Activated T-cell treated with anti-CD3 and anti-CD28 coated beads, Interleukin-2, amount 50 U/mL, for 72 hours (primary cell): ENCODE measurements at regions not wholly inside any gene's neighbourhood (a gene's known extent, or its start where the extent isn't known, plus 50 kb on each side); places are given as distances from the start of the nearest gene placed in this dataset.
"Not testable (repeated sequence)": the region's sequence is repeated elsewhere in the genome, so short reads cannot be mapped to it uniquely, and the experiment has no call there.

ENCODE experiments used
- ATAC-seq, 2 donors: fragments of 150-1000 bp; cut with Tn5 transposase; replicated peaks in 1 of 2; 2 replicates each; pipeline ENCODE4 v1.10.0; 2021; ENCODE audit warnings: moderate library complexity in 2 of 2, mild to moderate bottlenecking in 1 of 2
- DNase-seq, 2 donors: peaks; one replicate each; pipeline ENCODE4 v3.0.0; 2021 to 2022; ENCODE audit warnings: mixed read lengths in 1 of 2
- H3K27ac Mint-ChIP-seq: one replicate; pipeline ENCODE4 v1.8.0; 2022; ENCODE audit warnings: mild to moderate bottlenecking, moderate library complexity, mixed read lengths
- H3K27me3 Mint-ChIP-seq: one replicate; pipeline ENCODE4 v1.8.0; 2022; ENCODE audit warnings: low read depth, mixed read lengths
- H3K36me3 Mint-ChIP-seq, 2 donors: one replicate each; pipeline ENCODE4 v1.8.0; 2022; ENCODE audit warnings: mixed read lengths in 2 of 2, mild to moderate bottlenecking in 1 of 2; ENCODE audit not compliant: insufficient read depth in 2 of 2
- H3K4me1 Mint-ChIP-seq: one replicate; pipeline ENCODE4 v1.8.0; 2022; ENCODE audit warnings: low read depth, mixed read lengths
- H3K4me3 Mint-ChIP-seq, 2 donors: one replicate each; pipeline ENCODE4 v1.8.0; 2022; ENCODE audit warnings: mild to moderate bottlenecking in 2 of 2, mixed read lengths in 2 of 2, moderate library complexity in 2 of 2
- H3K9me3 Mint-ChIP-seq, 2 donors: one replicate each; pipeline ENCODE4 v1.8.0; 2022; ENCODE audit warnings: mixed read lengths in 2 of 2

GRCh38 chr7:13797545-13797944, 191.9 kb downstream of the ETV1 start:
- Mint-ChIP-seq H3K4me3 (no peak overlapping the region), H3K36me3 (no peaks in the 10 kb centered on the region), H3K4me1 (no peaks in the 10 kb centered on the region), H3K9me3 (peaks cover 1 to 2% of the 10 kb centered on the region in 2 donors), H3K27me3 (no peaks in the 10 kb centered on the region), H3K27ac (no peak overlapping the region)
- DNase-seq (no peak), ATAC-seq (no peak)

GRCh38 chr7:13800694-13801448, 188.6 kb downstream of the ETV1 start:
- no peaks in the 10 kb centered on the region for H3K27me3 Mint-ChIP-seq
- H3K4me1 Mint-ChIP-seq: no peaks in the 10 kb centered on the region
- ATAC-seq (peak; percentile 40 to 99), DNase-seq (peak in 1 of 2 donors; percentile 14)
- H3K36me3 Mint-ChIP-seq: peaks cover 0 to 1% of the 10 kb centered on the region in 2 donors
- peak overlapping the region in 1 of 2 donors; percentile 11 for H3K4me3 Mint-ChIP-seq
- H3K27ac Mint-ChIP-seq: peak overlapping the region; percentile 64
- H3K9me3 Mint-ChIP-seq: peaks cover 2 to 4% of the 10 kb centered on the region in 2 donors

GRCh38 chr7:13801669-13802068, 187.8 kb downstream of the ETV1 start:
- peaks cover 2 to 4% of the 10 kb centered on the region in 2 donors for H3K9me3 Mint-ChIP-seq
- ATAC-seq (no peak), DNase-seq (no peak)
- H3K27ac Mint-ChIP-seq: no peak overlapping the region
- no peaks in the 10 kb centered on the region for H3K4me1 Mint-ChIP-seq
- no peak overlapping the region for H3K4me3 Mint-ChIP-seq
- H3K36me3 Mint-ChIP-seq: peaks cover 0 to 1% of the 10 kb centered on the region in 2 donors
- H3K27me3 Mint-ChIP-seq: no peaks in the 10 kb centered on the region

DNA sequence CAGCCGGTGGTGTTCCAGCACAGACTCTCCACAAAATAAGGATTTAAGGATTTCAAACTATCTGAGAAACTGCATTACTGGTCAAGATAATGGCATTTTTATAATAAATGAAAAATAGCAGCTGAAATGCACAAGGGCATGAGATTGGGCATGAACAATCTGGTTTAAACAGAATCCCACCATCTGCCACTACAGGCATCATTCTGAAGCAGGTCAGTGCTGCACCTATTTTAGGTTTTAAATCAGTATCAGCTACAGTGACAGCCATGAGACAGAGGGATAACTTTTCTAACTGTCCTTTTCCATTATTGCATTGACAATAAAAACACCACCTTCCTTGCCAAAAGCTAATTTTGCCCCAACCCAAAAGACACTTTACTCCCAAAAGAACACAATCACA, 186.8 kb downstream of the ETV1 start:
- Mint-ChIP-seq H3K4me3 (no peak overlapping the region), H3K36me3 (peaks cover 0 to 3% of the 10 kb centered on the region in 2 donors), H3K9me3 (peaks cover 4% of the 10 kb centered on the region in 2 donors), H3K4me1 (no peaks in the 10 kb centered on the region), H3K27ac (no peak overlapping the region), H3K27me3 (no peaks in the 10 kb centered on the region)
- DNase-seq (no peak), ATAC-seq (no peak)

DNA sequence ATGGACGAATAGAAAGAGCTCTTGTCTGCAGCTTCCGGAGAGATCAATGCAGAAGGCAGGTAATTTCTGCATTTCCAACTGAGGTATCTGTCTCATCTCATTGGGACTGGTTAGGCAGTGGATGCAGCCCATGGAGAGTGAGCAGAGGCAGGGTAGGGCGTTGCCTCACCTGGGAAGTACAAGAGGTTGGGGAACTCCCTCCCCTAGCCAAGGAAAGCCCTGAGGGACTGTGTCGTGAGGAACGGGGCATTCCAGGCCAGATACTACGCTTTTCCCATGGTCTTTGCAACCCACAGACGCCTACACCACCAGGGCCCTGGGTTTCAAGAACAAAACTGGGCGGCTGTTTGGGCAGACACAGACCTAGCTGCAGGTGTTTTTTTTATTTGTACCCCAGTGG, 186.3 kb downstream of the ETV1 start:
- H3K27ac Mint-ChIP-seq: no peak overlapping the region
- DNase-seq: no peak
- no peaks in the 10 kb centered on the region for H3K27me3 Mint-ChIP-seq
- H3K36me3 Mint-ChIP-seq: peaks cover 0 to 3% of the 10 kb centered on the region in 2 donors
- no peaks in the 10 kb centered on the region for H3K4me1 Mint-ChIP-seq
- H3K4me3 Mint-ChIP-seq: no peak overlapping the region
- H3K9me3 Mint-ChIP-seq: peaks cover 4% of the 10 kb centered on the region in 2 donors
- ATAC-seq: no peak

GRCh38 chr7:13806089-13806867, 183.2 kb downstream of the ETV1 start:
- not testable (repeated sequence) for ATAC-seq, DNase-seq, H3K27ac Mint-ChIP-seq, H3K9me3 Mint-ChIP-seq, H3K27me3 Mint-ChIP-seq, H3K36me3 Mint-ChIP-seq, H3K4me3 Mint-ChIP-seq, H3K4me1 Mint-ChIP-seq

DNA sequence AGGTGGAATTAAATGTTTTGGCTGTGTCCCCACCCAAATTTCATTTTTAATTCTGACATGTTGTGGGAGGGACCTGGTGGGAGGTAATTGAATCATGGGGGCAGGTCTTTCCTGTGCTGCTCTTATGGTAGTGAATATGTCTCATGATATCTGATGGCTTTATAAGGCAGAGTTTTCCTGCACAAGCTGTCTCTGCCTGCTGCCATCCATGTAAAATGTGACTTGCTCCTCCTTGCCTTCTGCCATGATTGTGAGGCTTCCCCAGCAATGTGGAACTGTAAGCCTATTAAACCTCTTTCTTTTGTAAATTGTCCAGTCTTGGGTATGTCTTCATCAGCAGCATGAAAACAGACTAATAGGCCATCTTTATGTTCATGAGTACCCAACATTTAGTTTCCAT, 172.2 kb downstream of the ETV1 start:
- H3K27ac Mint-ChIP-seq, DNase-seq, ATAC-seq, H3K36me3 Mint-ChIP-seq, H3K4me1 Mint-ChIP-seq, H3K4me3 Mint-ChIP-seq, H3K27me3 Mint-ChIP-seq: not testable (repeated sequence)
- H3K9me3 Mint-ChIP-seq: peaks cover 8 to 11% of the 10 kb centered on the region in 2 donors

GRCh38 chr7:13821152-13821787, 168.2 kb downstream of the ETV1 start:
- DNase-seq: no peak

GRCh38 chr7:13822678-13823077, 166.8 kb downstream of the ETV1 start:
- Mint-ChIP-seq H3K27me3 (no peaks in the 10 kb centered on the region), H3K36me3 (no peaks in the 10 kb centered on the region), H3K4me3 (no peak overlapping the region), H3K4me1 (no peaks in the 10 kb centered on the region), H3K27ac (no peak overlapping the region), H3K9me3 (peaks cover 2 to 3% of the 10 kb centered on the region in 2 donors)
- ATAC-seq (no peak), DNase-seq (no peak)

More at GRCh38 chr7:13821152-13821787, 168.2 kb downstream of the ETV1 start:
- Mint-ChIP-seq H3K4me1 (no peaks in the 10 kb centered on the region), H3K4me3 (no peak overlapping the region), H3K9me3 (peaks cover 2 to 6% of the 10 kb centered on the region in 2 donors), H3K36me3 (no peaks in the 10 kb centered on the region), H3K27me3 (no peaks in the 10 kb centered on the region), H3K27ac (no peak overlapping the region)
- ATAC-seq: no peak

- H3K27me3 Mint-ChIP-seq: no peaks in the 10 kb centered on the region
- no peaks in the 10 kb centered on the region for H3K4me1 Mint-ChIP-seq
- no peak overlapping the region for H3K27ac Mint-ChIP-seq
- no peaks in the 10 kb centered on the region for H3K36me3 Mint-ChIP-seq
- H3K4me3 Mint-ChIP-seq: no peak overlapping the region
- DNase-seq (no peak), ATAC-seq (no peak)
- peaks cover 2 to 3% of the 10 kb centered on the region in 2 donors for H3K9me3 Mint-ChIP-seq
Measured at GRCh38 chr7:13826752-13827151, 162.7 kb downstream of the ETV1 start.

DNA sequence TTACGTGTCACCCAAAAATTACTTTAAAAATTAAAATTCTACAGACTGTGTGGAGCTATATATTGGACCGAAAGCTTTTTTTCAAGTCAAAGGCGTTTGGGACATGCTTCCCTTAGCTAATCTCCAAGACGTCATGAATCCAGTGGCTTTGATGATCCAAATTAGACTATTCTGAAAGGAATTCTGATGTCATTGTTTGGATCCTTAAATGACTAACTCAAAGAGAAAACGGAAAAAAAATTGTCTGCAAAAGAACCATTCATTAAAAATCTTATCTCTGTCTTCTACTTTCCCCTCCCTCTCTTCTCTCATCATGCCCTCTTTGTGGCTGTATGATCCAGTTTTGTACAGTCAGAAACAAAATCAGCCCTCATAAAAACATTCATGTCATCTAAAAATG, 161.8 kb downstream of the ETV1 start:
- ATAC-seq (no peak), DNase-seq (no peak)
- Mint-ChIP-seq H3K4me1 (no peaks in the 10 kb centered on the region), H3K27me3 (no peaks in the 10 kb centered on the region), H3K36me3 (no peaks in the 10 kb centered on the region), H3K27ac (no peak overlapping the region), H3K9me3 (peaks cover 2 to 3% of the 10 kb centered on the region in 2 donors), H3K4me3 (no peak overlapping the region)

DNA sequence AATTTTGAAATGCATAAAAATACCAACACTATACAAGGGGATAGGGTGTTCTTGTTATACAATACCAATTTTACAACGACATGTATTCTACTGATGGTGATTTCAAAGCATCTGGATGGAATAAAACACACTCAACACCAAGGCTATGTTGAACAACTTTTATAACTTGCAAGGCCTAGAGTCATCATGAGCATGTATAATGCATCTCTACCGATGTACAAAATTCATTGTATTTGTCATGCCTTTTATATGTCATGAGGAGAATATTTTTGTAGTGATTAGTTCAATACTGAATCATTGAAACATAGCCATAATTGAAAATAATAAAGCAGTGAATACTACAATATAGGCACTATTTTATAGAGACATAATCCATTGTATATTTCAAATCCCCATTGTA, 160.2 kb downstream of the ETV1 start:
- Mint-ChIP-seq H3K4me1 (no peaks in the 10 kb centered on the region), H3K27me3 (no peaks in the 10 kb centered on the region), H3K9me3 (peaks cover 0 to 2% of the 10 kb centered on the region in 2 donors), H3K4me3 (no peak overlapping the region), H3K27ac (no peak overlapping the region), H3K36me3 (no peaks in the 10 kb centered on the region)
- ATAC-seq (no peak), DNase-seq (no peak)
